Lung (tissue), 11 donors: ENCODE measurements at regions not wholly inside any gene's neighbourhood (a gene's known extent, or its start where the extent isn't known, plus 50 kb on each side); places are given as distances from the start of the nearest gene placed in this dataset.

Experiments
- ATAC-seq: fragments of 200-7000 bp; cut with Tn5 transposase; one replicate; pipeline ENCODE4 v1.9.1; 2020; ENCODE audit warnings: moderate number of reproducible peaks; ENCODE audit not compliant: insufficient read depth, low FRiP score
- DNase-seq, 3 donors: peaks; one replicate each; pipeline ENCODE4 v3.0.0-alpha.2; 2013 to 2017
- H3K27ac ChIP-seq, 2 donors: one replicate each; pipeline ENCODE4 v1.5.1; 2013; ENCODE audit warnings: mild to moderate bottlenecking in 2 of 2, moderate library complexity in 2 of 2, control low read depth in 1 of 2, inconsistent platforms in 1 of 2, low read depth in 1 of 2, low read length in 1 of 2
- H3K27me3 ChIP-seq, 3 donors: one replicate each; pipeline ENCODE4 v1.5.1; 2013; ENCODE audit warnings: low read length in 2 of 3; ENCODE audit not compliant: control insufficient read depth in 3 of 3, insufficient read depth in 3 of 3
- H3K36me3 ChIP-seq, 4 donors: one replicate each; pipeline ENCODE4 v1.5.1; 2013; ENCODE audit warnings: low read length in 4 of 4, mild to moderate bottlenecking in 1 of 4, moderate library complexity in 1 of 4; ENCODE audit not compliant: control insufficient read depth in 4 of 4, insufficient read depth in 4 of 4
- H3K4me1 ChIP-seq, 5 donors: one replicate each; pipeline ENCODE4 v1.5.1; 2013; ENCODE audit warnings: low read length in 5 of 5, mild to moderate bottlenecking in 2 of 5, moderate library complexity in 1 of 5; ENCODE audit not compliant: control insufficient read depth in 5 of 5, insufficient read depth in 5 of 5
- H3K4me3 ChIP-seq: one replicate; pipeline ENCODE4 v1.5.1; 2013; ENCODE audit warnings: mild to moderate bottlenecking, control low read depth, moderate library complexity
- H3K9ac ChIP-seq, 2 donors: one replicate each; pipeline ENCODE4 v1.5.1; 2013; ENCODE audit warnings: low read length in 2 of 2, control low read depth in 1 of 2; ENCODE audit not compliant: insufficient read depth in 1 of 2
- H3K9me3 ChIP-seq, 4 donors: one replicate each; pipeline ENCODE4 v1.5.1; 2013; ENCODE audit warnings: low read length in 3 of 4, mild to moderate bottlenecking in 1 of 4, moderate library complexity in 1 of 4; ENCODE audit not compliant: control insufficient read depth in 4 of 4, insufficient read depth in 3 of 4
- WGBS, 2 donors: extraction: QIAGEN DNeasy Blood & Tissue Kit; methylation state at CpG; one replicate each; pipeline ENCODE4 v1.1.7; 2013; 5-methylcytosine and 5-hydroxymethylcytosine counted together
- TF ChIP-seq, protein P1 (sequence below): IDR thresholded peaks from 2 replicates; pipeline ENCODE4 v1.5.1; 2012; ENCODE audit warnings: mild to moderate bottlenecking; ENCODE audit errors: control extremely low read depth, extremely low read depth
- donor health status: control.
- donor health status: control.
- donor health status: Bipolar disorder and iron deficiency.
- donor health status: healthy.
- donor health status: DM: yes; HTN: yes; CAD: no.

DNA sequence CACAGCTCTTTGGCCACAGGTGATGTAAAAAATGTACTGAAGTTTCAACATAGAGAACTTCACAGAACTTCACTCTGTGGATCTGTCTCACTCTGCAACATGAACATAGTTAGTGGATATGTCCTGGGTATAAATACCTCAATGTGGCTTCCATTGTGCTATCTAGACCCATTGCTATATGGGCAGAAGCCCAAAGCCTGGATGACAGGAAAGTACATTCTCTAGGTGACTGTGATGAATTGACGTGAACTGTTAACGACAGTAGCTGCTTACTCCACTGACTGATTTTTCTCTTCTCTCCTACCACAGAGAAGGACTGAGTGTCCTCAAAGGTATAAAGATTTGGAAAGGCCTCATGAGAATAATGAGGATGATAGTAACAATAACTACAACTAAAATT is 270.1 kb upstream of the FTMT start:
- no peak overlapping the region for H3K27ac ChIP-seq
- DNase-seq (no peak), ATAC-seq (no peak)
- H3K36me3 ChIP-seq: no peaks in the 10 kb centered on the region
- H3K9ac ChIP-seq: no peak overlapping the region
- WGBS, 2 donors: 82 to 84% methylated on average over 2 of the region's 2 CpGs
- H3K27me3 ChIP-seq: no peaks in the 10 kb centered on the region
- no peaks in the 10 kb centered on the region for H3K4me1 ChIP-seq
- no peak overlapping the region for H3K4me3 ChIP-seq
- TF ChIP-seq, protein P1, sequence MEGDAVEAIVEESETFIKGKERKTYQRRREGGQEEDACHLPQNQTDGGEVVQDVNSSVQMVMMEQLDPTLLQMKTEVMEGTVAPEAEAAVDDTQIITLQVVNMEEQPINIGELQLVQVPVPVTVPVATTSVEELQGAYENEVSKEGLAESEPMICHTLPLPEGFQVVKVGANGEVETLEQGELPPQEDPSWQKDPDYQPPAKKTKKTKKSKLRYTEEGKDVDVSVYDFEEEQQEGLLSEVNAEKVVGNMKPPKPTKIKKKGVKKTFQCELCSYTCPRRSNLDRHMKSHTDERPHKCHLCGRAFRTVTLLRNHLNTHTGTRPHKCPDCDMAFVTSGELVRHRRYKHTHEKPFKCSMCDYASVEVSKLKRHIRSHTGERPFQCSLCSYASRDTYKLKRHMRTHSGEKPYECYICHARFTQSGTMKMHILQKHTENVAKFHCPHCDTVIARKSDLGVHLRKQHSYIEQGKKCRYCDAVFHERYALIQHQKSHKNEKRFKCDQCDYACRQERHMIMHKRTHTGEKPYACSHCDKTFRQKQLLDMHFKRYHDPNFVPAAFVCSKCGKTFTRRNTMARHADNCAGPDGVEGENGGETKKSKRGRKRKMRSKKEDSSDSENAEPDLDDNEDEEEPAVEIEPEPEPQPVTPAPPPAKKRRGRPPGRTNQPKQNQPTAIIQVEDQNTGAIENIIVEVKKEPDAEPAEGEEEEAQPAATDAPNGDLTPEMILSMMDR: no peak
- H3K9me3 ChIP-seq: no peaks in the 10 kb centered on the region

DNA sequence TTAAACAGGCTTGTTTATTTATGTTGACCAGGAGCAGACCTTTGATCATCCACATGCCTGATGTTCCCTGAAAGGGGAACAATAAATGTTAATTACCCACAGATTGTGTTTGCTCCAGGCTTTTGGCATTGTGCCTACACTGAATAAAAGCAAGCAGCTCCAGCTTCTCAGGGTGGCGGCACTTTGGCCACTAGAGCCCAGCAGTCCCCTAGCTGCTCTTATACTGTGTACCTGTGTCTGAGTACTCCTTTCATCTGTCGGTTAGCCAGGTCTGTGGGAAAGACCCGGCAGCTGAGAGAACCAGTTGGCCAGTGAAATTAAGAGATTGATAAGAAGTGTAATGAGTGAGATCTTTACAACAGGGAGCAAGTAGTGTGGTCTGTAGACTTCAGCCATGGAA is 254.8 kb upstream of the FTMT start:
- Histone ChIP-seq H3K4me1 (no peaks in the 10 kb centered on the region), H3K27ac (no peak overlapping the region), H3K9me3 (peaks cover 0 to 7% (median under 1%) of the 10 kb centered on the region in 4 donors), H3K9ac (no peak overlapping the region), H3K36me3 (no peaks in the 10 kb centered on the region), H3K4me3 (no peak overlapping the region), H3K27me3 (no peaks in the 10 kb centered on the region)
- ATAC-seq: no peak
- 88 to 91% methylated on average over 3 of the region's 3 CpGs for WGBS, 2 donors
- TF ChIP-seq, protein P1: no peak
- DNase-seq: no peak

- WGBS, 2 donors: 90 to 96% methylated on average over 2 of the region's 2 CpGs
Measured at GRCh38 chr5:121608826-121609225, 242.9 kb upstream of the FTMT start.

DNA sequence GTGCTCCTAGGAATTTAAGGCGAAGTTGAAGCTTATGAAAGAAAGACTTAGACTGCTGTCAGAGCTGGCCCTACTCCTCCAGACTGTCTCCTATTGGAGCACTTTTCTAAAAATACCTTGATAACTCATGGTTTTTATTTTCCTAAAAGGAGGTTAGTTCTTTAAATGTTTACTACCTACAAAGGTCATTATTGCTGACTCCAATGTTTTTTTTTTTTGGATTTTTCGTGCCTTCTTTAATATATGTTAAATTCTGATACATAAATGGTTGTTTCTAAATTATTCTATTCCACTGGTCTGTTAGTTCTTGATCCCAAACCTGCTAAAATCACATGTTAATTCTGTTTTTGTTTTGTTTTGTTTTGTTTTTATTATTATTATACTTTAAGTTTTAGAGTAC is 227.6 kb upstream of the FTMT start:
- no peak for ATAC-seq
- no peaks in the 10 kb centered on the region for H3K27me3 ChIP-seq

More at GRCh38 chr5:121608826-121609225, 242.9 kb upstream of the FTMT start:
- TF ChIP-seq, protein P1: no peak
- Histone ChIP-seq H3K9ac (no peak overlapping the region), H3K4me3 (no peak overlapping the region), H3K27ac (no peak overlapping the region), H3K27me3 (no peaks in the 10 kb centered on the region), H3K36me3 (no peaks in the 10 kb centered on the region), H3K4me1 (peaks cover 0 to 2% (median 0%) of the 10 kb centered on the region in 5 donors), H3K9me3 (peaks cover 0 to 1% (median 0%) of the 10 kb centered on the region in 4 donors)
- no peak for ATAC-seq
- DNase-seq: no peak

More for the DNA sequence above, 227.6 kb upstream of the FTMT start:
- no peaks in the 10 kb centered on the region for H3K9me3 ChIP-seq
- no peaks in the 10 kb centered on the region for H3K4me1 ChIP-seq
- no peak for DNase-seq
- TF ChIP-seq, protein P1: no peak
- no peak overlapping the region for H3K9ac ChIP-seq
- no peaks in the 10 kb centered on the region for H3K36me3 ChIP-seq
- no peak overlapping the region for H3K27ac ChIP-seq
- no peak overlapping the region for H3K4me3 ChIP-seq
- WGBS, 2 donors: 75 to 87% methylated on average over 2 of the region's 2 CpGs
